Fibroblast of mammary gland (primary cell): ENCODE measurements at regions not wholly inside any gene's neighbourhood (a gene's known extent, or its start where the extent isn't known, plus 50 kb on each side); places are given as distances from the start of the nearest gene placed in this dataset.
A peak's percentile ranks its signal among the peaks of the same experiment; 100 is the strongest.

Experiments used
- DNase-seq: peaks from one replicate; pipeline ENCODE4 v3.0.0-alpha.2; 2010; ENCODE audit warnings: low read depth
- H3K4me3 ChIP-seq: 2 replicates; pipeline ENCODE4 v1.5.1; 2011; ENCODE audit warnings: low read depth, mild to moderate bottlenecking, low read length, moderate library complexity; ENCODE audit not compliant: control insufficient read depth
- CTCF ChIP-seq: conservative IDR thresholded peaks from 2 replicates; pipeline ENCODE4 v1.5.1; 2011; ENCODE audit warnings: low read depth, low read length, inconsistent platforms; ENCODE audit not compliant: control insufficient read depth, insufficient read depth

DNA sequence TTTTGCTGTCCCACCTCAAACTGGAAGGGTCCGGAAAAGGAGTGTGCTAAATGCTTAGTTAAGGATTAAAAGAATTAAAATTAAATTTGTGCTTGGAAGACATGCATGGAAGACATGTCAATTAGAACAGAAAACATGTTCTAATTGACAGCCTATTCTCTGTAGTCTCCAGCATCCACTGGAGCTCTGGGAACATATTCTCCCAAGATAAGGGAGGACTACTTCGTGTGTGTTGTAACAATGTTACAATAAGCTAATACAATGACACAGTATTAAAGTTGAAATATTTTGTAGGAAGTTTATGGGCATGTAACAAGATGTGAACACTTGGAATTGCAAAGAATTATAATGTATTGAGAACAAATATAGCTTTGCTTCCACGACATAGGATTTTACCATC lies 567.4 kb upstream of the CITED2 start:
- TF ChIP-seq CTCF, result no peak
- DNase-seq, result no peak
- no peak overlapping the region for H3K4me3 ChIP-seq

GRCh38 chr6:139940741-139941729 lies 566.6 kb upstream of the CITED2 start:
- no peak for TF ChIP-seq CTCF
- no peak for DNase-seq
- no peak overlapping the region for H3K4me3 ChIP-seq

DNA sequence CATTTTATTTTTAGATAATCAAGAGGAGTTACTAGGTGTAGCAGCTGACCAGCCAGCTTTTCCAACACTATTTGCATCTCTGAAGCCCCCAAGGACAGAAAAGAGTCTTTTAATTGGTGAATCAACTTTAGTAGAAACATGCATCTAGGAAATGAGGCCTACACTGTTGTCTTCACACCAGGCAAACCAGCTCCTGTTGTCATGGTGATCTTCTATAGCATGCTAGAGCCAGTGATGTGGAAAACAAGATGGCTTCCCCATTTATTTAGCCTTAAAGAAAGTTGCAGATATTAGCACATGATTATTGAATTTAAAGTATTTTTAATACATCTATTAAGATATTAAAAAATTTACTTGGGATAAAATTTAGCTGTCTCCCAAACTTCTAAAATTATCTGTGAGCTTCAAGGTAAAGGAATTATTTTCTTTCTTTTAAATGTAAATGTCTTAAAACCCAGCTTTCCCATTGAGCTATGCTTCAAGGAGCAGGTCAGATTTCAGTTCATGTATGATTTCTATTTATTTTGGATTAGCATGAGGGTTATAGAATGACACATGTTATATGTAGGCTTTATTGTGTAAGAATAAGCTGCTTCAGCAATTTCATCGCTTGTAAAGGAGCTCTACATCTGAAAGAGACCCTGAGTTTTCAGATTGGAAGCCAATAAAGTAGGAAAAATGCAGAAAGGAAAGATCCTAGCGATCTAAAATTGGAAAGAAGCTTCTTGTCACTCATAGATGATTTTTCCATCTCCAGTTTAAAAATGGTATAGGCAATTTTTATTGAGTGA lies 564.9 kb upstream of the CITED2 start:
- H3K4me3 ChIP-seq, result no peak overlapping the region
- TF ChIP-seq CTCF, result no peak
- DNase-seq, result no peak

DNA sequence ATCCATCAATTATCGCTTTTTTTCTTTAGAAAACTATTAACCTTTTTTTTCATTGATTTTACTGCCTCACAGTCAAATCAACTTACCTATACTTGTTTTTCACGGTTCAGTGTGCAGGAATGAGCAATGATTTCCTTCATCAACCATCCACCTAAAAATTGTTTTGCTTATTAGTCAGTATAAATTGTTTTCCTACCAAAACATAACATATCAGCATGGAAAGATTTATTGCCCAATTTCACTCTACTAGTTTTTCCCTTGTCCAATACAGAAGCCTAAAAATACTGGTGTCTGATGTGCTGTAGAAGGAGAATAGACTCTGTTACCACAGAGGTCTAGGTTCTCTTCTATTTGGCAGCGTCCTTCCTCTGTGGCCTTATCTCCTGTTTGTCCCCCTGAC lies 558.2 kb upstream of the CITED2 start:
- peak; percentile 23 for DNase-seq
- H3K4me3 ChIP-seq, result no peak overlapping the region
- no peak for TF ChIP-seq CTCF

DNA sequence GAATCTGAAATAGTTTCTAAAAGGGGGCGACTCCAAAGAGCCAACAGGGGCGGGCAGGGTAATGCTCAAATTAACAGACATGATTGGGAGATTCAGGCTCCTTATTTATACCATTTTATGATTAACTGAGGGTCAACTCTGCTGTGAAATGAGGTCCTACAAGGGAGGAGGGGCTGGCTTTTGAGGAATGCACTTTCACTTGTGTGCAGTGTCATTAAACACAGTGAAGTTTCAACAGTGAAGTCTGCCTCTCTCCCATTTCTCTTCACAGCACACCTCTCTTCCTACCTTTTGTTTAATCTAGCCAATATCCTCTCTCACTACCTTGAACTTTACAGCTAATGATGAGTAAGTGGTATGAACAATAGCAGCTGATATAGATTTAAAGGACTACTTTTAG lies 557.3 kb upstream of the CITED2 start:
- TF ChIP-seq CTCF, result no peak
- H3K4me3 ChIP-seq, result no peak overlapping the region
- no peak for DNase-seq

GRCh38 chr6:139927742-139928305 lies 553.4 kb upstream of the CITED2 start:
- TF ChIP-seq CTCF, result no peak
- H3K4me3 ChIP-seq, result no peak overlapping the region
- no peak for DNase-seq
